Liver (tissue), 8 donors: ENCODE measurements at regions not wholly inside any gene's neighbourhood (a gene's known extent, or its start where the extent isn't known, plus 50 kb on each side); places are given as distances from the start of the nearest gene placed in this dataset.
A peak's percentile ranks its signal among the peaks of the same experiment; 100 is the strongest.
"Not testable (repeated sequence)": the region's sequence is repeated elsewhere in the genome, so short reads cannot be mapped to it uniquely, and the experiment has no call there.

ENCODE experiments used
- DNase-seq: peaks from one replicate; pipeline ENCODE4 v3.0.0-alpha.2; 2017; ENCODE audit warnings: low spot score
- H3K27ac ChIP-seq, 2 donors: one replicate each; pipeline ENCODE4 v1.7.0; 2013; ENCODE audit warnings: inconsistent platforms in 2 of 2, low read length in 2 of 2, control low read depth in 1 of 2, low read depth in 1 of 2, mild to moderate bottlenecking in 1 of 2
- H3K27me3 ChIP-seq, 4 donors: one replicate each; pipeline versions ENCODE4 v1.6.1 to v1.7.0; 2013; ENCODE audit warnings: low read length in 3 of 4, inconsistent platforms in 1 of 4, mild to moderate bottlenecking in 1 of 4, moderate library complexity in 1 of 4; ENCODE audit not compliant: control insufficient read depth in 4 of 4, insufficient read depth in 4 of 4
- H3K36me3 ChIP-seq, 4 donors: one replicate each; pipeline versions ENCODE4 v1.6.1 to v1.7.0; 2013; ENCODE audit warnings: low read length in 3 of 4, mild to moderate bottlenecking in 3 of 4, low read depth in 1 of 4, moderate library complexity in 1 of 4; ENCODE audit not compliant: control insufficient read depth in 4 of 4, insufficient read depth in 3 of 4
- H3K4me1 ChIP-seq, 4 donors: one replicate each; pipeline versions ENCODE4 v1.6.1 to v1.7.0; 2013; ENCODE audit warnings: low read length in 3 of 4, mild to moderate bottlenecking in 3 of 4, moderate library complexity in 1 of 4; ENCODE audit not compliant: control insufficient read depth in 4 of 4, insufficient read depth in 4 of 4
- H3K4me3 ChIP-seq, 3 donors: one replicate each; pipeline versions ENCODE4 v1.6.1 to v1.7.0; 2013; ENCODE audit warnings: low read length in 3 of 3, control low read depth in 1 of 3, low read depth in 1 of 3, mild to moderate bottlenecking in 1 of 3
- H3K9ac ChIP-seq, 2 donors: one replicate each; pipeline ENCODE4 v1.7.0; 2013; ENCODE audit warnings: low read length in 2 of 2, mild to moderate bottlenecking in 2 of 2, moderate library complexity in 2 of 2, control low read depth in 1 of 2, low read depth in 1 of 2
- H3K9me3 ChIP-seq, 4 donors: one replicate each; pipeline versions ENCODE4 v1.6.1 to v1.7.0; 2013; ENCODE audit warnings: low read length in 3 of 4; ENCODE audit not compliant: control insufficient read depth in 4 of 4
- RAD21 ChIP-seq, 2 donors: IDR thresholded peaks; 2 replicates each; pipeline ENCODE4 v1.6.1; 2016; ENCODE audit warnings: antibody characterized with exemption in 2 of 2, mild to moderate bottlenecking in 2 of 2
- WGBS: extraction: QIAGEN DNeasy Blood & Tissue Kit; methylation state at CpG from one replicate; pipeline ENCODE4 v1.1.7; 2013; 5-methylcytosine and 5-hydroxymethylcytosine counted together
- TF ChIP-seq, protein P1 (sequence below): fragments of 150-350 bp; IDR thresholded peaks from 2 replicates; pipeline ENCODE4 v1.5.1; 2017; ENCODE audit warnings: improper control_type of control experiment, low read depth, low read length; ENCODE audit not compliant: missing input control
- donor health status: healthy.
- donor health status: healthy.
- donor health status: healthy.
- donor health status: healthy.
- donor health status: healthy.

DNA sequence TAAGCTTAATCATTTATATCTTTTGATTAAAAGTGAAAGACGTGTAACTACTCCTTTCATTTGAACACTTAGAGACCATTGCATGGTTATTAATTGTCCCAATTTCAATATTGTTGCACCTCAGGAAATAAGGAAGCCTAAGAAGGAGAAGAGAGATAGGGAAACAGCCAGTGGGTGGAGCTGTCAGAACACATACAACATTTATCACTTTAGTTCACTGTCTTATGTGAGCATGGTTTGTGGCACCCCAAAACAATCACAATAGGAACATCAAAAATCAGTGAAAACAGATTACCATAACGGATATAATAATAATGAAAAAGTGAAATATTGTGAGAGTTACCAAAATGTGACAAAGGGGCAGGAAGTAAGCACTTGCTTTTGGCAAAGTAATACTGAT lies 689.9 kb downstream of the TTLL7 start:
- 86% methylated on average over 2 of the region's 2 CpGs for WGBS
- not testable (repeated sequence) for H3K27ac ChIP-seq

GRCh38 chr1:83306811-83307210 lies 692.1 kb downstream of the TTLL7 start:
- not testable (repeated sequence) for H3K27ac ChIP-seq, H3K36me3 ChIP-seq, H3K4me1 ChIP-seq, H3K4me3 ChIP-seq, H3K27me3 ChIP-seq, H3K9ac ChIP-seq, H3K9me3 ChIP-seq, DNase-seq
- 27% methylated on average over 2 of the region's 2 CpGs for WGBS

More for the DNA sequence above, 689.9 kb downstream of the TTLL7 start:
- not testable (repeated sequence) for H3K9me3 ChIP-seq, H3K9ac ChIP-seq, H3K4me1 ChIP-seq, DNase-seq, H3K27me3 ChIP-seq, H3K36me3 ChIP-seq, H3K4me3 ChIP-seq
- TF ChIP-seq, protein P1, sequence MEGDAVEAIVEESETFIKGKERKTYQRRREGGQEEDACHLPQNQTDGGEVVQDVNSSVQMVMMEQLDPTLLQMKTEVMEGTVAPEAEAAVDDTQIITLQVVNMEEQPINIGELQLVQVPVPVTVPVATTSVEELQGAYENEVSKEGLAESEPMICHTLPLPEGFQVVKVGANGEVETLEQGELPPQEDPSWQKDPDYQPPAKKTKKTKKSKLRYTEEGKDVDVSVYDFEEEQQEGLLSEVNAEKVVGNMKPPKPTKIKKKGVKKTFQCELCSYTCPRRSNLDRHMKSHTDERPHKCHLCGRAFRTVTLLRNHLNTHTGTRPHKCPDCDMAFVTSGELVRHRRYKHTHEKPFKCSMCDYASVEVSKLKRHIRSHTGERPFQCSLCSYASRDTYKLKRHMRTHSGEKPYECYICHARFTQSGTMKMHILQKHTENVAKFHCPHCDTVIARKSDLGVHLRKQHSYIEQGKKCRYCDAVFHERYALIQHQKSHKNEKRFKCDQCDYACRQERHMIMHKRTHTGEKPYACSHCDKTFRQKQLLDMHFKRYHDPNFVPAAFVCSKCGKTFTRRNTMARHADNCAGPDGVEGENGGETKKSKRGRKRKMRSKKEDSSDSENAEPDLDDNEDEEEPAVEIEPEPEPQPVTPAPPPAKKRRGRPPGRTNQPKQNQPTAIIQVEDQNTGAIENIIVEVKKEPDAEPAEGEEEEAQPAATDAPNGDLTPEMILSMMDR = peak; percentile 12
- TF ChIP-seq RAD21 (IDR thresholded peaks at IDR 0.05) = peak; percentile 63

- H3K36me3 ChIP-seq, H3K27ac ChIP-seq, DNase-seq, H3K9me3 ChIP-seq, H3K4me3 ChIP-seq, H3K4me1 ChIP-seq, H3K27me3 ChIP-seq, H3K9ac ChIP-seq: not testable (repeated sequence)
- 93% methylated on average over 1 of the region's 1 CpG for WGBS
Observed at GRCh38 chr1:83295594-83295993, 703.3 kb downstream of the TTLL7 start.

GRCh38 chr1:83287391-83287790 lies 711.5 kb downstream of the TTLL7 start:
- H3K27me3 ChIP-seq, H3K36me3 ChIP-seq, H3K4me1 ChIP-seq, H3K9ac ChIP-seq, DNase-seq, H3K9me3 ChIP-seq, H3K4me3 ChIP-seq, H3K27ac ChIP-seq: not testable (repeated sequence)
- WGBS = 88% methylated on average over 1 of the region's 1 CpG

- H3K9me3 ChIP-seq, H3K36me3 ChIP-seq, H3K4me3 ChIP-seq, H3K27me3 ChIP-seq, H3K4me1 ChIP-seq, H3K27ac ChIP-seq, H3K9ac ChIP-seq, DNase-seq: not testable (repeated sequence)
- 85% methylated on average over 3 of the region's 3 CpGs for WGBS
Observed at GRCh38 chr1:83274656-83275055, 724.3 kb downstream of the TTLL7 start.

DNA sequence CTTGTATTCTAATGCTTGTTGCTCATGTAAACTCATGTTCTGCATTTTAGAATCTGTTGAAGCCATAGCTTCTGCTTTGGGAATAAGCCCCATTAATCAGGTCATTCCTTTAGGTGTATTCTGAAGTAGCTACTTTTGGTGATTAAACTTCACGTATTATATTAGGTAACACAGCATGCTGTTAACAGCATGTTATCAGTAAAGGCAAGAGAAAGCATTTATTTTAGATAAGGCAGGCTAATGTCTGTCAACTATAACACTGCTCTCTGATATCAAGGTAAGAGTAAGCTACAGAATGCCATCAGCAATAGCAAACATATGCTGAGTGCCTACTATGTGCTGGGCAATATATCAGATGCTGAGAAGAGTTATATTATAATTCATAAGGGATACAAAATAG lies 726.4 kb downstream of the TTLL7 start:
- not testable (repeated sequence) for H3K9me3 ChIP-seq, H3K4me1 ChIP-seq, H3K27me3 ChIP-seq, DNase-seq, H3K4me3 ChIP-seq, H3K36me3 ChIP-seq, H3K27ac ChIP-seq, H3K9ac ChIP-seq
- 64% methylated on average over 1 of the region's 1 CpG for WGBS

DNA sequence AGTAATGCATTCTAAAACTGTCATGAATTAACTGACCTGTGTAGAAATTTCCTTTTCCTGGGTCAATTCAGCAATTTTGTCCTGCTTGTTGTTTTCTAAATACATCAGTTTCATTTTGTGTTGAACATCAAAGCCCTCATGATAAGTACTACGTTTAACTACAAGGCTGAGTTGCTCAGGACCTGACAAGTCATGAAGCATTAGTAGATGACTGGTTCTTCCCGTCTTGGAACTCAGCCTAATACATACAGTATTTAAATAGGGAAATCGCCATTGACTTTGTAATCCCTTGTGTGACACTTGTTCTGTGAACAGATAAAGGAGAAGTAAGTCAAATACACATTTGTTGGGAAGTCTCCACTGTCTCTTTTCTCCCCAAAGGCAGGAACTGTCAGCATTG lies 727.1 kb downstream of the TTLL7 start:
- H3K36me3 ChIP-seq, H3K9ac ChIP-seq, H3K9me3 ChIP-seq, DNase-seq, H3K4me3 ChIP-seq, H3K4me1 ChIP-seq, H3K27ac ChIP-seq, H3K27me3 ChIP-seq: not testable (repeated sequence)
- 48% methylated on average over 3 of the region's 3 CpGs for WGBS

- not testable (repeated sequence) for H3K27me3 ChIP-seq, DNase-seq, H3K4me3 ChIP-seq, H3K9ac ChIP-seq, H3K27ac ChIP-seq, H3K4me1 ChIP-seq, H3K9me3 ChIP-seq, H3K36me3 ChIP-seq
- 100% methylated on average over 1 of the region's 1 CpG for WGBS
Observed at GRCh38 chr1:83270801-83271200, 728.1 kb downstream of the TTLL7 start.
